SK-N-SH treated with all-trans-retinoic acid at 6 μM for 48 hours (cell line): ENCODE measurements at regions not wholly inside any gene's neighbourhood (a gene's known extent, or its start where the extent isn't known, plus 50 kb on each side); places are given as distances from the start of the nearest gene placed in this dataset.

ENCODE experiments used
- ATAC-seq: fragments of 200-7000 bp; cut with Tn5 transposase; 3 replicates; pipeline ENCODE4 v1.9.1; 2020; ENCODE audit warnings: mild to moderate bottlenecking, moderate library complexity
- ARNTL ChIP-seq: fragments of 450-650 bp; formaldehyde crosslinking; IDR thresholded peaks from 2 replicates; pipeline ENCODE4 v1.5.0; 2020; ENCODE audit warnings: low read depth, mild to moderate bottlenecking, moderate library complexity, borderline replicate concordance
- BACH2 ChIP-seq: fragments of 250-450 bp; sonication (Bioruptor Pico); IDR thresholded peaks from 2 replicates; pipeline ENCODE4 v1.9.0; 2021; ENCODE audit warnings: mild to moderate bottlenecking, borderline replicate concordance
- CSDC2 ChIP-seq: fragments of 250-450 bp; sonication (Bioruptor Pico); IDR thresholded peaks from 2 replicates; pipeline ENCODE4 v1.5.0; 2020; ENCODE audit warnings: mild to moderate bottlenecking, moderate library complexity
- ESRRG ChIP-seq: fragments of 250-450 bp; sonication (Bioruptor Pico); IDR thresholded peaks from 2 replicates; pipeline ENCODE4 v1.6.1; 2021; ENCODE audit warnings: mild to moderate bottlenecking
- ISL1 ChIP-seq: fragments of 250-450 bp; sonication (Bioruptor Pico); IDR thresholded peaks from 2 replicates; pipeline ENCODE4 v2.1.2; 2022; ENCODE audit warnings: mild to moderate bottlenecking, moderate library complexity
- OSR1 ChIP-seq: fragments of 250-450 bp; sonication (Bioruptor Pico); IDR thresholded peaks from 2 replicates; pipeline ENCODE4 v1.8.0; 2022; ENCODE audit warnings: moderate library complexity, mild to moderate bottlenecking, inconsistent platforms
- PPARA ChIP-seq: fragments of 250-450 bp; sonication (Bioruptor Pico); IDR thresholded peaks from 2 replicates; pipeline ENCODE4 v1.5.0; 2020; ENCODE audit warnings: mild to moderate bottlenecking, borderline replicate concordance
- RARB ChIP-seq: fragments of 250-450 bp; sonication (Bioruptor Pico); IDR thresholded peaks from 2 replicates; pipeline ENCODE4 v1.8.0; 2021; ENCODE audit warnings: mild to moderate bottlenecking, moderate library complexity
- SNAI2 ChIP-seq: fragments of 250-450 bp; sonication (Bioruptor Pico); IDR thresholded peaks from 2 replicates; pipeline ENCODE4 v1.5.0; 2020; ENCODE audit warnings: mild to moderate bottlenecking, moderate library complexity
- TCF4 ChIP-seq: fragments of 250-450 bp; sonication (Bioruptor Pico); IDR thresholded peaks from 2 replicates; pipeline ENCODE4 v1.8.0; 2021; ENCODE audit warnings: mild to moderate bottlenecking, moderate library complexity, borderline replicate concordance
- ZC3H10 ChIP-seq: fragments of 250-450 bp; sonication (Bioruptor Pico); IDR thresholded peaks from 2 replicates; pipeline ENCODE4 v1.5.1; 2021; ENCODE audit warnings: mild to moderate bottlenecking, moderate library complexity
- ZFP3 ChIP-seq: fragments of 250-450 bp; sonication (Bioruptor Pico); IDR thresholded peaks from 2 replicates; pipeline ENCODE4 v1.5.0; 2020; ENCODE audit warnings: mild to moderate bottlenecking, moderate library complexity
- ZFP30 ChIP-seq: fragments of 450-650 bp; formaldehyde crosslinking; IDR thresholded peaks from 2 replicates; pipeline ENCODE4 v1.5.0; 2022; ENCODE audit warnings: mild to moderate bottlenecking, moderate library complexity
- ZNF565 ChIP-seq: fragments of 450-650 bp; formaldehyde crosslinking; conservative IDR thresholded peaks from 2 replicates; pipeline ENCODE4 v1.5.0; 2020; ENCODE audit warnings: low read depth, mild to moderate bottlenecking, moderate library complexity
- ZNF70 ChIP-seq: fragments of 450-650 bp; formaldehyde crosslinking; IDR thresholded peaks from 2 replicates; pipeline ENCODE4 v1.5.0; 2020; ENCODE audit warnings: mild to moderate bottlenecking, moderate library complexity
- ZNF8 ChIP-seq: fragments of 450-650 bp; formaldehyde crosslinking; IDR thresholded peaks from 2 replicates; pipeline ENCODE4 v1.5.0; 2020; ENCODE audit warnings: mild to moderate bottlenecking, moderate library complexity
- TF ChIP-seq, protein P1 (sequence below): fragments of 250-450 bp; sonication (Bioruptor Pico); IDR thresholded peaks from 2 replicates; pipeline ENCODE4 v1.8.0; 2021; ENCODE audit warnings: low read depth, mild to moderate bottlenecking, moderate library complexity, borderline replicate concordance
- TF ChIP-seq, protein P2 (sequence below): fragments of 250-450 bp; sonication (Bioruptor Pico); IDR thresholded peaks from 2 replicates; pipeline ENCODE4 v1.5.1; 2021; ENCODE audit warnings: mild to moderate bottlenecking, moderate library complexity
- TF ChIP-seq, protein P3 (sequence below): fragments of 250-450 bp; sonication (Bioruptor Pico); IDR thresholded peaks from 2 replicates; pipeline ENCODE4 v1.5.1; 2020; ENCODE audit warnings: low read depth, mild to moderate bottlenecking, moderate library complexity
- TF ChIP-seq, protein P4 (sequence below): fragments of 250-450 bp; sonication (Bioruptor Pico); IDR thresholded peaks from 2 replicates; pipeline ENCODE4 v1.5.0; 2020; ENCODE audit warnings: mild to moderate bottlenecking, moderate library complexity
- TF ChIP-seq, protein P5 (sequence below): fragments of 250-450 bp; sonication (Bioruptor Pico); IDR thresholded peaks from 2 replicates; pipeline ENCODE4 v1.8.0; 2020; ENCODE audit warnings: mild to moderate bottlenecking, moderate library complexity, borderline replicate concordance

DNA sequence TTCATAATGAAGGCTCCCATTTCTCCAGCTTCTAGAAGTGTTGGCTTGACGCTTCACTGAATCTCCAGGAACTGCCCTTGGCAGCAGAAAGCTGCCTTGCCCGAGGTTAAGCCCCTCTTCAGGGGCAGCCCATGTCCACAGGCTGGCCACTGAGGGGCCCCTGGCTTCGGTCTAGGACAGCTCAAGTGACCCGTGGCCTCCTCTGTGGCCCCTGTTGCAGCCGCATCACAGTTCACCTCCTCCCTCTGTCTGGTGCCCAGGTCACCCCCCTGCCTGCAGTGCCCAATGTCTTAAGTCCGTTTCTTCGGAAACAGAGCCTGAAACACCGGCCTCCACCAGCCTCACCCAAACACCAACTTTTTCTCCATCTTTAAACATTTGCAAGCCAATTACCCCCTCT lies 279.2 kb upstream of the MKI67 start:
- no peak for TF ChIP-seq ZNF8 (CRISPR knock-in tag)
- no peak for TF ChIP-seq ZNF565
- TF ChIP-seq ARNTL (CRISPR knock-in tag): no peak
- TF ChIP-seq, protein P1, sequence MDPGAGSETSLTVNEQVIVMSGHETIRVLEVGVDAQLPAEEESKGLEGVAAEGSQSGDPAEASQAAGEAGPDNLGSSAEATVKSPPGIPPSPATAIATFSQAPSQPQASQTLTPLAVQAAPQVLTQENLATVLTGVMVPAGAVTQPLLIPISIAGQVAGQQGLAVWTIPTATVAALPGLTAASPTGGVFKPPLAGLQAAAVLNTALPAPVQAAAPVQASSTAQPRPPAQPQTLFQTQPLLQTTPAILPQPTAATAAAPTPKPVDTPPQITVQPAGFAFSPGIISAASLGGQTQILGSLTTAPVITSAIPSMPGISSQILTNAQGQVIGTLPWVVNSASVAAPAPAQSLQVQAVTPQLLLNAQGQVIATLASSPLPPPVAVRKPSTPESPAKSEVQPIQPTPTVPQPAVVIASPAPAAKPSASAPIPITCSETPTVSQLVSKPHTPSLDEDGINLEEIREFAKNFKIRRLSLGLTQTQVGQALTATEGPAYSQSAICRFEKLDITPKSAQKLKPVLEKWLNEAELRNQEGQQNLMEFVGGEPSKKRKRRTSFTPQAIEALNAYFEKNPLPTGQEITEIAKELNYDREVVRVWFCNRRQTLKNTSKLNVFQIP: no peak
- no peak for TF ChIP-seq ZFP30 (CRISPR knock-in tag)
- no peak for TF ChIP-seq OSR1 (CRISPR knock-in tag)
- TF ChIP-seq, protein P2, sequence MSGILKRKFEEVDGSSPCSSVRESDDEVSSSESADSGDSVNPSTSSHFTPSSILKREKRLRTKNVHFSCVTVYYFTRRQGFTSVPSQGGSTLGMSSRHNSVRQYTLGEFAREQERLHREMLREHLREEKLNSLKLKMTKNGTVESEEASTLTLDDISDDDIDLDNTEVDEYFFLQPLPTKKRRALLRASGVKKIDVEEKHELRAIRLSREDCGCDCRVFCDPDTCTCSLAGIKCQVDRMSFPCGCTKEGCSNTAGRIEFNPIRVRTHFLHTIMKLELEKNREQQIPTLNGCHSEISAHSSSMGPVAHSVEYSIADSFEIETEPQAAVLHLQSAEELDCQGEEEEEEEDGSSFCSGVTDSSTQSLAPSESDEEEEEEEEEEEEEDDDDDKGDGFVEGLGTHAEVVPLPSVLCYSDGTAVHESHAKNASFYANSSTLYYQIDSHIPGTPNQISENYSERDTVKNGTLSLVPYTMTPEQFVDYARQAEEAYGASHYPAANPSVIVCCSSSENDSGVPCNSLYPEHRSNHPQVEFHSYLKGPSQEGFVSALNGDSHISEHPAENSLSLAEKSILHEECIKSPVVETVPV (CRISPR knock-in tag): no peak
- TF ChIP-seq, protein P3, sequence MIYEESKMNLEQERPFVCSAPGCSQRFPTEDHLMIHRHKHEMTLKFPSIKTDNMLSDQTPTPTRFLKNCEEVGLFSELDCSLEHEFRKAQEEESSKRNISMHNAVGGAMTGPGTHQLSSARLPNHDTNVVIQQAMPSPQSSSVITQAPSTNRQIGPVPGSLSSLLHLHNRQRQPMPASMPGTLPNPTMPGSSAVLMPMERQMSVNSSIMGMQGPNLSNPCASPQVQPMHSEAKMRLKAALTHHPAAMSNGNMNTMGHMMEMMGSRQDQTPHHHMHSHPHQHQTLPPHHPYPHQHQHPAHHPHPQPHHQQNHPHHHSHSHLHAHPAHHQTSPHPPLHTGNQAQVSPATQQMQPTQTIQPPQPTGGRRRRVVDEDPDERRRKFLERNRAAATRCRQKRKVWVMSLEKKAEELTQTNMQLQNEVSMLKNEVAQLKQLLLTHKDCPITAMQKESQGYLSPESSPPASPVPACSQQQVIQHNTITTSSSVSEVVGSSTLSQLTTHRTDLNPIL (CRISPR knock-in tag): no peak
- TF ChIP-seq, protein P4, sequence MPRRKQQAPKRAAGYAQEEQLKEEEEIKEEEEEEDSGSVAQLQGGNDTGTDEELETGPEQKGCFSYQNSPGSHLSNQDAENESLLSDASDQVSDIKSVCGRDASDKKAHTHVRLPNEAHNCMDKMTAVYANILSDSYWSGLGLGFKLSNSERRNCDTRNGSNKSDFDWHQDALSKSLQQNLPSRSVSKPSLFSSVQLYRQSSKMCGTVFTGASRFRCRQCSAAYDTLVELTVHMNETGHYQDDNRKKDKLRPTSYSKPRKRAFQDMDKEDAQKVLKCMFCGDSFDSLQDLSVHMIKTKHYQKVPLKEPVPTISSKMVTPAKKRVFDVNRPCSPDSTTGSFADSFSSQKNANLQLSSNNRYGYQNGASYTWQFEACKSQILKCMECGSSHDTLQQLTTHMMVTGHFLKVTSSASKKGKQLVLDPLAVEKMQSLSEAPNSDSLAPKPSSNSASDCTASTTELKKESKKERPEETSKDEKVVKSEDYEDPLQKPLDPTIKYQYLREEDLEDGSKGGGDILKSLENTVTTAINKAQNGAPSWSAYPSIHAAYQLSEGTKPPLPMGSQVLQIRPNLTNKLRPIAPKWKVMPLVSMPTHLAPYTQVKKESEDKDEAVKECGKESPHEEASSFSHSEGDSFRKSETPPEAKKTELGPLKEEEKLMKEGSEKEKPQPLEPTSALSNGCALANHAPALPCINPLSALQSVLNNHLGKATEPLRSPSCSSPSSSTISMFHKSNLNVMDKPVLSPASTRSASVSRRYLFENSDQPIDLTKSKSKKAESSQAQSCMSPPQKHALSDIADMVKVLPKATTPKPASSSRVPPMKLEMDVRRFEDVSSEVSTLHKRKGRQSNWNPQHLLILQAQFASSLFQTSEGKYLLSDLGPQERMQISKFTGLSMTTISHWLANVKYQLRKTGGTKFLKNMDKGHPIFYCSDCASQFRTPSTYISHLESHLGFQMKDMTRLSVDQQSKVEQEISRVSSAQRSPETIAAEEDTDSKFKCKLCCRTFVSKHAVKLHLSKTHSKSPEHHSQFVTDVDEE: no peak
- TF ChIP-seq, protein P5, sequence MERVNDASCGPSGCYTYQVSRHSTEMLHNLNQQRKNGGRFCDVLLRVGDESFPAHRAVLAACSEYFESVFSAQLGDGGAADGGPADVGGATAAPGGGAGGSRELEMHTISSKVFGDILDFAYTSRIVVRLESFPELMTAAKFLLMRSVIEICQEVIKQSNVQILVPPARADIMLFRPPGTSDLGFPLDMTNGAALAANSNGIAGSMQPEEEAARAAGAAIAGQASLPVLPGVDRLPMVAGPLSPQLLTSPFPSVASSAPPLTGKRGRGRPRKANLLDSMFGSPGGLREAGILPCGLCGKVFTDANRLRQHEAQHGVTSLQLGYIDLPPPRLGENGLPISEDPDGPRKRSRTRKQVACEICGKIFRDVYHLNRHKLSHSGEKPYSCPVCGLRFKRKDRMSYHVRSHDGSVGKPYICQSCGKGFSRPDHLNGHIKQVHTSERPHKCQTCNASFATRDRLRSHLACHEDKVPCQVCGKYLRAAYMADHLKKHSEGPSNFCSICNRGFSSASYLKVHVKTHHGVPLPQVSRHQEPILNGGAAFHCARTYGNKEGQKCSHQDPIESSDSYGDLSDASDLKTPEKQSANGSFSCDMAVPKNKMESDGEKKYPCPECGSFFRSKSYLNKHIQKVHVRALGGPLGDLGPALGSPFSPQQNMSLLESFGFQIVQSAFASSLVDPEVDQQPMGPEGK (CRISPR knock-in tag): no peak
- TF ChIP-seq ZFP3 (CRISPR knock-in tag): no peak
- TF ChIP-seq ISL1: no peak
- TF ChIP-seq PPARA (CRISPR knock-in tag): no peak
- no peak for TF ChIP-seq CSDC2 (CRISPR knock-in tag)
- no peak for TF ChIP-seq ZNF70 (CRISPR knock-in tag)
- TF ChIP-seq, all 23 proteins: peak for 0
- no peak for ATAC-seq

DNA sequence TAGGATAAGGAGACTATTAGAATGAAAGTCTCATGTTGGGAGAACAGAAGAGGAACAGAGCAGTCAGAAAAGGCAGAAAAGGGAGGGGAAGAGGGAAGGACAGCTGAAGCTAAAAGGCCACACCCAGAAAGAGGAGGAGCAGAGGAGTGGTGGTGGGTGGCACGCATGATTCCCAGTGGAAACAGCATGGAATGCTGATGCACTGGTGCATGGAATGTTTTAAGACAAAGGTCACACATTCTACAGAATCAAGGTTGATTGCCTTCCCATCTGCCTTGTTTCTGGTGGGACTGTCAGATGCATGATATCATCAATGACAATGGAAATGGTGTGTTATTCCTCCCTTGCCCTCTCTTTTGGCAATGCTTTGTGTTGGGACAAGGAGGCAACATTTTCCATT lies 285.4 kb upstream of the MKI67 start:
- no peak for ATAC-seq
- TF ChIP-seq ZFP3 (CRISPR knock-in tag): no peak

DNA sequence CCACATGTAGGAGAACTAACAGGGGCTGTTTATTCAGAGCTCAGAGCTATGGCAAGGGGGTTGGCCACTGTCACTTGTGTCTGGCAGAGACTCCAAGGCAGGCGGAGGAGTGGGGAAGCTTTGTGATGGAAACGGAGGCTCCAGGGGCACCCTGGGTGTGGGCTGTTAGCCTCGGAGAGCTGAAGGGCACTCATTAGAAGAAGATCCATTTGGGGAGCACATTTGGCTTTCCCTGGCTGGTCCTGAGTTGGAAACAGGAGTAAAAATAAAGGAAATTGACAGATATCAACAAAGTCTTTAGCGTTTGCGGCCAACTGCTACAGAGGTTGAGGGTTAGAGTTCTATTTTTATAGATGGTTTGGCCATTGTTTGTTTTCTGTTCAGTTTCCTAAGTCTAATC lies 288.3 kb upstream of the MKI67 start:
- no peak for ATAC-seq
- TF ChIP-seq, protein P3 (CRISPR knock-in tag): no peak
- TF ChIP-seq OSR1 (CRISPR knock-in tag) (no peak), PPARA (CRISPR knock-in tag) (no peak), TCF4 (CRISPR knock-in tag) (no peak), ZNF70 (CRISPR knock-in tag) (no peak), SNAI2 (CRISPR knock-in tag) (no peak), ZFP30 (CRISPR knock-in tag) (no peak), RARB (no peak), ARNTL (CRISPR knock-in tag) (no peak), ESRRG (no peak), ZC3H10 (CRISPR knock-in tag) (no peak), CSDC2 (CRISPR knock-in tag) (no peak), BACH2 (CRISPR knock-in tag) (no peak)
- TF ChIP-seq, protein P5 (CRISPR knock-in tag): no peak
- TF ChIP-seq, protein P1: no peak
